ENCODE measurements at regions not wholly inside any gene's neighbourhood (a gene's known extent, or its start where the extent isn't known, plus 50 kb on each side); places are given as distances from the start of the nearest gene placed in this dataset.

DNA sequence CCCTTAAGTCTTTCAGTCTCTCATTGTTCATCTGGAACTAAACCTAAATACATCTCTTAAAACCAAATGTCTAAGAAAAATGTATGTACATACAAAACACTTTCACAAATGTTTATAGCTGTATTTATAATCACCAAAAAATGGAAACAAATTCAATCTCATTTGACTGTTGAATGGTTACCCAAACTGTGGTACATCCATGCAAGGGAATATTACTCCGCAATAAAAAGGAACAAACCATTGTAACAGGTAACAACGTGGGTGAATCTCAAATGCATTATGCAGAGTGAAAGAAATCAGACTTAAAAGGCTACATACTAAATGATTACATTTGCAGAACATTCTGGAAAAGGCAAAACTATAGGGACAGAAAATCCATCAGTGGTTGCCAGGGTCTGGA lies 425.2 kb downstream of the COG6 start:
- Histone ChIP-seq H3K4me3 (ENCODE audit: low read depth, low read length) (no peak overlapping the region), H3K4me1 (ENCODE audit: control insufficient read depth, insufficient read depth, low read length) (no peaks in the 10 kb centered on the region), H3K27ac (ENCODE audit: extremely low read depth, low read depth, low read length) (no peak overlapping the region), H3K9me3 (ENCODE audit: control insufficient read depth, insufficient read depth, low read depth, low read length) (no peaks in the 10 kb centered on the region), H3K36me3 (ENCODE audit: control insufficient read depth in 2 of 2, insufficient read depth in 1 of 2, low read length in 2 of 2) (no peaks in the 10 kb centered on the region)
- ChIA-PET CTCF (interaction anchor here (1.1 kb wide), 1 partner anchor 18 kb away, joined by 3 read pairs; no protein-coding TSS in a partner anchor), POLR2A (no interaction called here)
- TF ChIP-seq ZNF146 (tag by site-specific recombination; IDR thresholded peaks at IDR 0.05): 0 out of 2 replicates have a peak, but pooled peaks have one; percentile 15
- no peak for TF ChIP-seq RBAK (tag by site-specific recombination; IDR thresholded peaks at IDR 0.05)

DNA sequence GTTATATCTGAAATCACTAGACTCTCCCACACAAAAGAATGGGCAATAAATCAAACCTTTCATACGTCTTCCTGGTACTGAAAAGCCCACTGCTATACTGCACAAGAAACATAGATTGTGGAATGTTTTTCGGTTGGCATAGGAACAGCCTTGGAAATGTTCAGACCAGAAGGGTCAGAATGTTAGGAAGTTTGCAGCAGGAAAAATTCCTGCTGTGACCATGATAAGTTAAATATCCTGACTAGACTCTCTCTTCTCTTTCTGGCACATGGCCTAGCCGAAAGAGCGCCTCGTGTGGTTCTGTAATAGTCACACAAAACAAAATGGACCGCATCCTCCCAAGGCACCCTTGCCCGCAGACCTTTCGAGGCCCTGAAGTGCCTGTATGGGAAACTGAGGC lies 427.2 kb downstream of the COG6 start:
- TF ChIP-seq ZBTB21 (tag by site-specific recombination; IDR thresholded peaks at IDR 0.05): no peak
- no peak for TF ChIP-seq ZNF549 (tag by site-specific recombination; IDR thresholded peaks at IDR 0.05)
- no peak for TF ChIP-seq INSM2 (tag by site-specific recombination; IDR thresholded peaks at IDR 0.05)
- Histone ChIP-seq H3K9me3 (ENCODE audit: control insufficient read depth, insufficient read depth, low read depth, low read length) (no peaks in the 10 kb centered on the region), H3K27ac (ENCODE audit: extremely low read depth, low read depth, low read length) (no peak overlapping the region), H3K36me3 (ENCODE audit: control insufficient read depth in 2 of 2, insufficient read depth in 1 of 2, low read length in 2 of 2) (no peaks in the 10 kb centered on the region), H3K4me3 (ENCODE audit: low read depth, low read length) (no peak overlapping the region), H3K4me1 (ENCODE audit: control insufficient read depth, insufficient read depth, low read length) (no peaks in the 10 kb centered on the region)
- CTCF ChIA-PET: no interaction called here
- POLR2A ChIA-PET: no interaction called here

DNA sequence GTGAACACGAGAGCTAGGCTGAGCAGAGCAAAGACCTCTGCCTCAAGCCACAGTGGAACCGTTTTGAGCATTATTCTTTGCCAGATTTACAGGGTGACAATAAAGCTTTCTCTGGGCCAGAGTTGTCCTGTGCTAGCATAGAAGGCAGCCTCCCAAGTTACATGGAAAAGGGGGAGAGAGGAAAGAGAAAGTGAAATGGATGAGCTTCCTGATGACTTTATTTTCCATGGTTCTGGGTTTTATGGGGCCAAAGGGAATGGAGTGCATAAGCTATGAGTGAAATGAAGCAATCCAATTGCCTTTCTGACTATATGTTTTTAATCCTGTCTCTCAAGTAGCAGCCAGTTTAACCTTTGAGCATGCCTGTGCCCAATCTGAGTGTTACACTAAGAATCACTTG lies 428.4 kb downstream of the COG6 start:
- H3K36me3 ChIP-seq (ENCODE audit: control insufficient read depth in 2 of 2, insufficient read depth in 1 of 2, low read length in 2 of 2): no peaks in the 10 kb centered on the region
- no peaks in the 10 kb centered on the region for H3K9me3 ChIP-seq (ENCODE audit: control insufficient read depth, insufficient read depth, low read depth, low read length)
- TF ChIP-seq, protein P1, sequence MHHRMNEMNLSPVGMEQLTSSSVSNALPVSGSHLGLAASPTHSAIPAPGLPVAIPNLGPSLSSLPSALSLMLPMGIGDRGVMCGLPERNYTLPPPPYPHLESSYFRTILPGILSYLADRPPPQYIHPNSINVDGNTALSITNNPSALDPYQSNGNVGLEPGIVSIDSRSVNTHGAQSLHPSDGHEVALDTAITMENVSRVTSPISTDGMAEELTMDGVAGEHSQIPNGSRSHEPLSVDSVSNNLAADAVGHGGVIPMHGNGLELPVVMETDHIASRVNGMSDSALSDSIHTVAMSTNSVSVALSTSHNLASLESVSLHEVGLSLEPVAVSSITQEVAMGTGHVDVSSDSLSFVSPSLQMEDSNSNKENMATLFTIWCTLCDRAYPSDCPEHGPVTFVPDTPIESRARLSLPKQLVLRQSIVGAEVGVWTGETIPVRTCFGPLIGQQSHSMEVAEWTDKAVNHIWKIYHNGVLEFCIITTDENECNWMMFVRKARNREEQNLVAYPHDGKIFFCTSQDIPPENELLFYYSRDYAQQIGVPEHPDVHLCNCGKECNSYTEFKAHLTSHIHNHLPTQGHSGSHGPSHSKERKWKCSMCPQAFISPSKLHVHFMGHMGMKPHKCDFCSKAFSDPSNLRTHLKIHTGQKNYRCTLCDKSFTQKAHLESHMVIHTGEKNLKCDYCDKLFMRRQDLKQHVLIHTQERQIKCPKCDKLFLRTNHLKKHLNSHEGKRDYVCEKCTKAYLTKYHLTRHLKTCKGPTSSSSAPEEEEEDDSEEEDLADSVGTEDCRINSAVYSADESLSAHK (tag by site-specific recombination; IDR thresholded peaks at IDR 0.05): no peak
- TF ChIP-seq ZNF626 (tag by site-specific recombination; IDR thresholded peaks at IDR 0.05) (no peak), ZNF155 (tag by site-specific recombination; IDR thresholded peaks at IDR 0.05) (no peak), ZNF112 (tag by site-specific recombination; IDR thresholded peaks at IDR 0.05) (no peak), OVOL3 (tag by site-specific recombination; IDR thresholded peaks at IDR 0.05) (no peak), ZSCAN18 (tag by site-specific recombination; IDR thresholded peaks at IDR 0.05) (no peak), ZNF37A (tag by site-specific recombination; IDR thresholded peaks at IDR 0.05) (no peak), ZNF843 (tag by site-specific recombination; IDR thresholded peaks at IDR 0.05) (no peak), ZBTB11 (tag by site-specific recombination; conservative IDR thresholded peaks at IDR 0.05; ENCODE audit: low read depth) (no peak), ZNF16 (tag by site-specific recombination; IDR thresholded peaks at IDR 0.05; ENCODE audit: low read depth) (no peak)
- no peaks in the 10 kb centered on the region for H3K4me1 ChIP-seq (ENCODE audit: control insufficient read depth, insufficient read depth, low read length)
- no peak overlapping the region for H3K27ac ChIP-seq (ENCODE audit: extremely low read depth, low read depth, low read length)
- CTCF ChIA-PET: interaction anchor here (1.3 kb wide), 1 partner anchor 15 kb away, joined by 6 read pairs; no protein-coding TSS in a partner anchor
- no peak overlapping the region for H3K4me3 ChIP-seq (ENCODE audit: low read depth, low read length)
- POLR2A ChIA-PET: no interaction called here
